Activated CD4-positive, alpha-beta T cell treated with anti-CD3 and anti-CD28 coated beads, Interleukin-2, amount 50 U/mL, for 48 hours (primary cell): ENCODE measurements at regions not wholly inside any gene's neighbourhood (a gene's known extent, or its start where the extent isn't known, plus 50 kb on each side); places are given as distances from the start of the nearest gene placed in this dataset.

Source experiments
- DNase-seq, 2 experiments: peaks; one replicate each; pipeline ENCODE4 v3.0.0-alpha.2; 2020

- peak; percentile 35 to 52 for DNase-seq
Observed at GRCh38 chr16:5615868-5616642, 518.5 kb upstream of the EEF2KMT start.

GRCh38 chr16:5607169-5607568 lies 509.6 kb upstream of the EEF2KMT start:
- no peak for DNase-seq

- no peak for DNase-seq
Observed at GRCh38 chr16:5605404-5605803, 507.8 kb upstream of the EEF2KMT start.

GRCh38 chr16:5604770-5605169 lies 507.2 kb upstream of the EEF2KMT start:
- DNase-seq, result no peak

DNA sequence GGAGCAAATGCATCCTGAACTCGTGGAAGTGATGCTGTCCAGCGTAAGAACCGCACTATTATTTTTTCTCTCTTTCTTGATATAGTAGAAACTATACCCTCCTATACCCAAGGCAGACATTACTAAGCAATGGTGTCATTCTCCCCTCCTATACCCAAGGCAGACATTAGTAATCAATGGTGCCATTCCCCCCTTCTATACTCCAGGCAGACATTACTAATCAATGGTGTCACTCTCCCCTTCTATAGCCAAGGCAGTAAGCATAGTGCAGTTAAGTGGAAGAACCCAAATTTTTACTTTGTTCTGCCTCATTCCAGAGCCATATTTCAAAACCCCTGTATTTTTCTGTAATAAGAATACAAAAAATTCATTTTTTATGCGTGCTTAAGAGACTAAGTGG lies 506.2 kb upstream of the EEF2KMT start:
- no peak for DNase-seq

GRCh38 chr16:5601957-5602356 lies 504.4 kb upstream of the EEF2KMT start:
- no peak for DNase-seq

DNA sequence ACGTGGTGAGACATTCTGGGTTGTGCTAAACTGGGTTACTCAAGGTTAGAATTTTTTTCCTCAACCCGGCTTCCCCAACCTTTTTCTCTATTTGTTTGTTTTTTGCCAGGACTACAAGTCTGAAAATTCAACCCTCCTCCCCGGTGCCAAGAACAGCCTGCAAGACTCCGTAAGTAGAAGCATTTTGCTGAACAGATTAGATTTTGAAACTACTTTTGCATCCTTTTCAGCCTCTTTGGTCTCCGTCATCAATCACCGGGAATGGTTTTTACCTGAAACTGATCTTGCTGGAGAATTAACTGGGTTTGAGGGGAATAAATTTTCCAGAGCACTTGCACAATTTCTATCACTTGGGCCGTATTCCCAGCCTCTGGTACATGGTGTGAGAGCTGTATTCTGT lies 501.2 kb upstream of the EEF2KMT start:
- no peak for DNase-seq

DNA sequence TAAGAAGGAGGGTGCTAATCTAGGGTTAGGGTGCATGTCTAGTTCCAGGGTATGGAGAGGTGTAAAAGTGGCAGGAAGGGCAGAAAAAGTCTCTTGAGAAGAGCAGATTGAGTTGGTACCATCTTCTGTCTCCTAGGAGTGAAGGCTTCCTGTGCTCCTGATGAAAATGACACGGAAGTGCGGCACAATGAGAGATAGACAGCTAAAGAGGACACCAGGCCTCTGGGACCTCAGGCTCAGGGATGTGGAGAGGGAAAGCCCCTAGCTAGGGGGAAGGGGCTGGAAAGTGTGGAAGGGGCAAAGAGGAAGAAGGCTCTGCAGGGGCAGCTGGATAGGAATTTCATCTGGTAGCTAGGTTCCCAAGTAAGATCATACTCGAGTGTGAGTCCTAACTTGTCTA lies 498.3 kb upstream of the EEF2KMT start:
- DNase-seq, result no peak

DNA sequence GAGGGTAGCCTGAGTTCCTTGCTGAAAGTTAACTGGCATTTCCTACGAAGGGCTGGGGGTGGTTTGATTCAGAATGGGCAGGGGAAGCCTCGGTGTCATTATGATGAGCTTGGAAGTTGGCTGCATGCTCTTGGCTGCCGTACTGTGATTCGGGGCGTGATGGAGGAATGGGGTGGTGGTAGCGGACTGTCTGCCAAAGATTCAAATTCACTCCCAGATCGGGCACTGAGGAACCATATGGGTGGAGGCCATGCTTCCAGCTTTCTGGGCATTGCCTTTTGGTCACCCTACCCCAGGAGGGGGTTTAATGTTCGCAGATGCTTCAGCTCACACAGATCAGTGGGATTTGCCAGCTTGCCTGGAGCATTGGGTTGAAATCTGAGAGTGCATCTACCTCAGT lies 492.8 kb upstream of the EEF2KMT start:
- no peak for DNase-seq

- DNase-seq, result no peak
Observed at GRCh38 chr16:5589812-5590373, 492.3 kb upstream of the EEF2KMT start.

DNA sequence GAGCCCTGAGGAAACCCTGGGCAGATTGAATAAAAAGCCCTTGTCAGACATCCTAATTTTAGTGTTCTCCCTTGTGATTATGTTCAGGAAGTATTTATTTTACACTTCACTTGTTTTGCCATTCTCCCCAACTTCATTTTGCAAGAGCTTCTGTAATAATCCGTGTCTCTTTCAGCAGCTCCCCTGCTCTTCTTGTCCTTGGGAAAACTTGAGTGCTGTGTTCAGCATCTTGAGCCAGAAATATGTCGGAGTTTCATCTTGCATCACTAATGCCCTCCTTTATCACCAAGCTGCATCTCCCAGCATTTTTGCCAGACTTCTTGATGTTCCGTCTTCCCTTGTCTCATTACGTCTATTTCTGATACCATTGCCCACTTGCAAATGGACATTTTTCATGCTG lies 486.5 kb upstream of the EEF2KMT start:
- DNase-seq, result no peak

GRCh38 chr16:5582529-5582928 lies 484.9 kb upstream of the EEF2KMT start:
- no peak for DNase-seq

DNA sequence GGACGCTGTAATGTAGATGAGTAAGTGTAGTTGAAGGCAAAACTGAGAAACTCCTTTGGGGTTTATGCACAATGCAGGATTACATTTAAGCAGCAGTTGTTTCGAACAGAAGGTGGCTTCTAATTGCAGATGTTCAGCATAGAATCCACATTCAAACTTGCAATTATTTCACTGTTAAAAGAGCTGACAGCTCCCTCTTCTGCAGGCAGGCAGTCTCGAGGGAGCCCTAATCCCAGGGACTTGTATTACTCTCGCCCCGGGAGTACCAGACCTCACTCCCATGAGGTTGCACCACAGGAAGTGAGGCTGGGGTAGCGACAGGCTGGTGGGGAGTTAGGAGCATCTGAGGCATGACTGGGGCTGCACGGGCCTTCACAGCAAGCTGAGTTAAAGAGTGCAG lies 484.3 kb upstream of the EEF2KMT start:
- DNase-seq, result no peak

- DNase-seq, result no peak
Observed at GRCh38 chr16:5581428-5581827, 483.8 kb upstream of the EEF2KMT start.

GRCh38 chr16:5580772-5581171 lies 483.2 kb upstream of the EEF2KMT start:
- DNase-seq, result no peak

DNA sequence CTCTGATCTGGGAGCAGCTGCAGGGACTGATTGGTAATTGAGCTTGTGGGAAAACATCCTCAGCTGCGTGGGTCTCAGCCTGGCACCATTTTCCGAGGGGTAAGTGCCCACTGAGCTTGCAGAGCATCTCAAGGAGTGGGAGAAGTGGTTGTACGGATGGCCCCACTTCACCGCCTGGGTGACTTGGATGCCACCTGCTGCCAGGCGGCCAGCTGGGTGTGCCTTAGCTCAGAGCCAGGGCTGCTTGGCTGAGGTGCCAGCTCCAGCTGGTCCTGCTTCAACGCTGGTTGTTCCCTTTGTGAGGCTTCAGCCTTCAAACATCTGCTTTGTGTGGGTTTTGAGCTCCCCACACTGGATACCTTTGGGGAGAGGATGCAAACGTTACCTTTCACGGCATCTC lies 482.7 kb upstream of the EEF2KMT start:
- DNase-seq, result no peak

- no peak for DNase-seq
Observed at GRCh38 chr16:5578980-5579379, 481.4 kb upstream of the EEF2KMT start.

DNA sequence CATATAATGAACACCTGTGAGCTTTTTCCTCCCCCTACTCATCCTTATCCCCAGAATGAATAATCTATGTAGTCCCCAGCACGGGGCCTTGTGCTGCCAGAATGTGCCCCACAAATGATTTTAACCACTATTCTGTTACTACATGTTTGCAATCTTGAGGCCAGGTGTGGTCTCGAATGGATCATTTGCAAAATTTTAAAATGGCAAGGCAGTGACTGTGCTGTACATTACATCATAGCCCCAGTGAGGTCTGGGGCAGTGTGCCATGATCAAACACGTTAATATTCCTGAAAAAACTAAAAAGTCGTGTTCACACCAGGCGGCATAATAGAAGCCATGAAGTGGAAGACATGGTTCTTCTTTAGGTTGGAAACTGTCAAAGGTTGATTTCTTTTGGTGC lies 479.9 kb upstream of the EEF2KMT start:
- DNase-seq, result no peak

GRCh38 chr16:5575646-5576245 lies 478.2 kb upstream of the EEF2KMT start:
- no peak for DNase-seq

DNA sequence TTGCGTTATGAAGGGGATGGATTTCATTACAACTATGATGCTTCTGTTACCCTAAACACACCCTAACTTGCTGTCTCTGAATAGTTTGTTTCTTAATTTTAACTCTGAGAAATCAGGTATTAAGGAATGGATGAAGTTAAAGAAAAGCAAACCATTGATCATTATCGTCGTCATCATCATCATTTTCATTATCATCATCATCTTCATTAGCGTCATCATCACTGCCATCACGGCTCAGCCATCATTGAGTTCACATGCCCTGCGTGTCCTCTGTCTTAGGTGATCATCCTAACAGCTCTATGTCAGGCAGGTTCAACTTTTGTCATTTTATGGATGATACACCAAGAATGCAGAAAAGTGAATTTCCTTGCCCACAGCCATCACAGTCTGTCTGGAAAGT lies 477.5 kb upstream of the EEF2KMT start:
- DNase-seq, result no peak

DNA sequence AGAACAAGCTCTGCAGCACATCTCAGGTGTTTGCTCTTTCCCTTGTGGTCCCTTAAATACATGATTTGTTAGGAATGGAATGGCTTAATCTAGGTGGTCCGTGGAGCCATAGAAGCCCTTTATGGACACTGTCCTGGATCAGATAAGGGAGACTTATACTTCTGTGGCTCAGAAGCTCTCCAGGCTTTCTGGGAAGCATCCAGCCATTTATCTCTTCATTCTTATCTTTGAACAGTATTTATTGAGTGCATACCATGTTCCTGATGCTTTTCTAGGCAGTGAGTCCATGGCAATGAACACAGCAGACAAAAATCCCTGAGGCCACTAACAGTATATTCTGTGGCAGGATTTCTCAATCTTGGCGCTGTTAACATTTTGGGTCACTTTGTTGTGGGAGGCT lies 474.5 kb upstream of the EEF2KMT start:
- DNase-seq, result no peak

GRCh38 chr16:5571446-5571845 lies 473.9 kb upstream of the EEF2KMT start:
- no peak for DNase-seq

DNA sequence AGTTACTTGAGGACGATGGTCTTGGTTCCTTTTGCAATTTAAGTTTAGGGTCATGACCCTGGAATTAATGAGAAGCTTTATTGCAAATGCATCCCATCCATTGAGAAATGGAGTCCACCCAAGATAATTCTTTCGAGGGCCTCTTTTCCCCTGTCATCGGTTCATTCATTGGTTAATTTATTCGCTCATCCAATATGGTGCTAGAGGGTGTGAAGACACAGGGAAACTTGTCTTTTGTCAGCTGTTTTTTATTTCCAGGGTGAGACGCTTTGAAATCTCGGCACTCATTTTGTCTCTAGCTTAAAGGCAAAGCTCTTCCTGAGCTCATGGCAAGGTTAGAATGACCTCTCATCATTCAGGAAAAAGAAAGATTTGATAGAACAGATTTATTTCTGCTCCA lies 464.2 kb upstream of the EEF2KMT start:
- DNase-seq, result no peak

DNA sequence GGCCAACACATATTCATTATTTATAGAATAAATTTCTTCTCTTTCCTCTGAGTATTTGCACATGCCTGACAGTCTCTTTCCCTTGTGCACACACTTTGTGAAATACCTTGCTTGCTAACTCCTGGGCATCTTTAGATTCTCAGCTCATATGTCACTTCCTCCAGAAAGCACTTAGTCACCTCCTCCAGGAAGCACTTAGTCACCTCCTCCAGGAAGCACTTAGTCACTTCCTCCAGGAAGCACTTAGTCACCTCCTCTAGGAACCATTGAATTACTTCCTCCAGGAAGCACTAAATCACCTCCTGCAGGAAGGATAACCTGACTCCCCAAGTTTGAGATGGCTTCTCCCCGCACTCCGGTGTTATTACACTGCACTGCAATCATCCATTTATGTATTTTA lies 462.5 kb upstream of the EEF2KMT start:
- no peak for DNase-seq

GRCh38 chr16:5557966-5558365 lies 460.4 kb upstream of the EEF2KMT start:
- no peak for DNase-seq
